ENCODE measurements at regions not wholly inside any gene's neighbourhood (a gene's known extent, or its start where the extent isn't known, plus 50 kb on each side); places are given as distances from the start of the nearest gene placed in this dataset.

GRCh38 chr5:109939116-109939682 lies 249.5 kb downstream of the MAN2A1 start:
- no peak for TF ChIP-seq CTCF (conservative IDR thresholded peaks at IDR 0.05; ENCODE audit: low read depth, low read length)
- no peak for TF ChIP-seq MAFK (IDR thresholded peaks at IDR 0.05; ENCODE audit: low read depth, low read length)

Measured in IMR-90 (cell line).